HG02885 (cell line): ENCODE measurements at regions not wholly inside any gene's neighbourhood (a gene's known extent, or its start where the extent isn't known, plus 50 kb on each side); places are given as distances from the start of the nearest gene placed in this dataset.
"Not testable (repeated sequence)": the region's sequence is repeated elsewhere in the genome, so short reads cannot be mapped to it uniquely, and the experiment has no call there.

ENCODE experiments used
- ATAC-seq: cut with Tn5 transposase; IDR thresholded peaks from one replicate; pipeline ENCODE4 v1.9.1; 2021; ENCODE audit warnings: mild to moderate bottlenecking; ENCODE audit not compliant: unreplicated experiment, poor library complexity

DNA sequence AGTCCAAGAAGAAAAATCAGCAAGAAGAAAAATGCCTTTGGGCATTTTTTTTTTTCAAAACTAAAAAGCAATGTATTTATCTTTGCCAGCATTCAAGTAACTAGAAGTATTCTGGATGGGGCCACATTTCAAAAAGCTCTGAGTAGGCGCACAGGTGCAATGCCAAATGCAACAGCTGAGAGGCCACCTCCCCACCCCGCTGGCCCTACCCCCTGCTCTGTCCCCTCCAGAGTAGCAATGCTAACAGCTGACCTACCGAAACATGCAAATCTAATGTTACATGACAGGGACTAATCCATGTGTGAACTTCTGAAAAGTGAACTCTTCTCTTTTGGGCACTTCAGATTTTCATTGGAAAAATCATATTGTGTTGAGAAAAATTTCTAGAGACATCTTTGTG lies 153.7 kb upstream of the SLC38A2 start:
- ATAC-seq = no peak

DNA sequence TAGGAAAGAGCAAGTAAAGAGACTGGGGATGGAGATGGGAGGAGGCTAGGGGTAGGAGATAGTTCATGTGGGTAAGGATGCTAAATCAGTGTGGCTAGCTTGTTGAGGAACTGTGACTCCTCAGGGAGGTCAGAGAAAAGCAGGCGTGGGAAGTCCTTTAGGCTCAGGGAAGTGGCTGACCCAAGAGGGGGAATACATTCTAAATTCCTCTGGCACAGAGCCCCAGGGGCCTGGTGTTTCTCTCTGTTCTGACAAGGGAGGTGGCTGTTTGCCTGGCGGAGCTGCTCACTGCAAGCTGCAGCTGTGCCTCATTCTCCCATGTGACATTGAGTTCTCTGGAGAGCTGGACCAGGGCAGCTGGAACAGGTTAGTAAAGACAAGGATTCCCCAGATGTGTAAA lies 152.2 kb upstream of the SLC38A2 start:
- no peak for ATAC-seq

DNA sequence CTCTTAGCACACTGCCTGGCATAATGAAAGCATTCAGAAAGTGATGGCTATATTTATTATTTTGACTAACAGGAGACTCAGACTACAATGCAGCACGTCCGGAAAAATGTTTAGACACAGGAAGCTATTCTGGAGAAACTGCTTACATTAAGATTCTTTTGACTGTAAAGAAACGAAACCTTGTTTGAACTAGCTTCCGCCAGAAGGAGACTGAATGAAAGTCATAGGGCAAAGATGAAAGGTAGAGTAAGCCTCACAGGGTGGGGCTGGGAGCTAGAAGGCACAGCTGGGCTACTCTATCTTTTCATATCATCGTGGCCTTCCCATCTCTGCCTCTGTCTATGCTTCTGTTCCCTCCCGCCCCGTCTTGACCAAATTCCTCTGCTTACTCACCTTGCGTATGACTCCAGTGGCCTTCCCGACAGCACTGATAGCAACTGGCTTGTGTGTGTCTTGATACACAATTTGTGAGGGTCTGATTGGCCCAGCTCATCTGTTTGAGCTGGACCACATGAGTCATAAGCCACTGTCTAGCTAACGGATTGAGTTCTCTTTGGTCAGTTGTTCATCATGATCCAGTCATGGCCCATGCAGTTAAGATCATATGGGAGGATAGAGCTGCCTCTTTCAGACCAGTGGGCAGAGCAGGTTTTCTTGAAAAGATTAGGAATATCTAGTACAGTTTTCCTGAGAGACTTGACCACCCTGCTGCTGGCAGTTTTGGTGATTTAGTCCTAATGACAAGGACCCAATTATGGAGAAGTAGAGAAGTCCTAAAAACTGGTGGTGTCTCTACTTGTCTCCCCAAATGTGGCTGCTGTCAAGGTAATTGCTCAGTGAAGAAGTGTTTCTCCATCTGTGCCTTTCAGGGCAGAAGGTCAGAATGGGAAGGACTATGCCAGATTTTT lies 151.5 kb upstream of the SLC38A2 start:
- ATAC-seq = no peak

DNA sequence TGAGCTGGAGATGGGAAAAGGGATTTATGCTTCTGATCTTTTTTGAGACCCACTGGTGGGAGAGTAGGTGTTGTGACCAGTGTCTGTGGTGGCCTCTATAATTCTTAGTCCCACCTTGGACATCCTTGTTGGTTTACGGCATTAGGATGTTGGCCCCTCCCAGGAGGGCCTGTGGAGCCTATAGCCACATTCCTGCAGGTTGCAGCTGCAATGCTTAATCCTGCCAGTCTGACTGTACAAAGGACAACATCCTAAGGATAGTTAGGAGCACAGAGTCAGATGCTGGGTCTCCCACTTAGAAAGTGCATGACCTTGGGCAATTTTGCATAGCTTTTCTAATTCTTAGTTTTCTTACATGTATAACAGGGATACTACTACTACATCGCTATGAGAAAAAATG lies 150.9 kb upstream of the SLC38A2 start:
- ATAC-seq = no peak

DNA sequence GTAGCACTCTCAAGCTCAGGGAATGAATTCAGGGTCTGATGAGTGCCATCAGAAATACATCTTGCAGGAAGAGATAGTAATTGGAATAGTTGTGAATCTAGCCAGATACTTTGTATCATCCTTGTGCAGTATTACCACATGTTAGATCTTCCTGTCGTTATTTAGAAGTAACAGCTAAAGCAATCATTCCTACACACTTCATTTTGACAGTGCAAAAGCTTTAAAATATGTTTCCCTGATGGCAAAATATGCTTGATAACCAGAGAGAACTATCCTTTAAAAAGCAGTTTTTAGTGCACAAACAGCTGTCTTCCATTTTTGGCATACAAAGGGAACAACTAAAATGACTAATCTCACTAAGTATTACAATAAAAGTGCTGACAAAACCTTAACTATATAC lies 149.5 kb upstream of the SLC38A2 start:
- no peak for ATAC-seq

DNA sequence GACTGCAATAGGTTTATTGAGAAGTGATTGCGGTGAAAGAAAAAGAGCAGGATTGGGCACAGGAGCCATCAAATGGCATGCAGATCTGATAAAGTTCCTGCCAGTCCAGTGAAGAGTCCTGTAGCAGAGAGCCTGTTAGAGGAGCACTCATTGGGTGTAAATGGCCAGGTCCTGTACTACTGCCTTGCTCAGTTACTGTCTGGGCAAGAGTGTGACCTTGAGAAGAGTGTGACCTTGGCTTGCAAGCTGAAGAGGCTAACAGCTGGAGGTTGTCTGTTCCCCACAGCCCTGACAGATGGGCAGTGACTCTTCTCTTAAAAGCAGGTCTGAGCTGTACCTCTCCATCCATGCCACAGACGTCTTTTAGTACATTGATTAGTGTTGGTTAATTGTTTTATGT lies 148.6 kb upstream of the SLC38A2 start:
- no peak for ATAC-seq

DNA sequence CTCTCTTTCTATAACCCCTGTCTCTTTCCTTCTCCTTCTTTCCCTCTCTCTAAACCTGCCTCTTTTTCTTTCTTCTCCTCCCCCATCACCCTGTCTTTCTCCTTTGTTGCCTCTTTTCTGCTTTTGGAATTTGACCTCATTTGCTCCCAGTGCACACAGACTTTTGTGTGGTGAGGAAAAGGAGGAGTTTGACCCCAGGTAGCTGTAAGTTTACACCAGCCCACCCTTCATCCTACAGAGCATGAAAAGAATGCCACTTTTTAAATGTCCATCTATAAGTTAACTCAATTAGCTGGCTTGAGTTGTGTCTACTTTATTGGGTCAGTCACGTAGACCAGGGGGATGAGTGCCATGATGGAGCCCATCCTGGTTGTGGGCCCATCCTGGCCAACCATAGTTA lies 146.8 kb upstream of the SLC38A2 start:
- no peak for ATAC-seq

DNA sequence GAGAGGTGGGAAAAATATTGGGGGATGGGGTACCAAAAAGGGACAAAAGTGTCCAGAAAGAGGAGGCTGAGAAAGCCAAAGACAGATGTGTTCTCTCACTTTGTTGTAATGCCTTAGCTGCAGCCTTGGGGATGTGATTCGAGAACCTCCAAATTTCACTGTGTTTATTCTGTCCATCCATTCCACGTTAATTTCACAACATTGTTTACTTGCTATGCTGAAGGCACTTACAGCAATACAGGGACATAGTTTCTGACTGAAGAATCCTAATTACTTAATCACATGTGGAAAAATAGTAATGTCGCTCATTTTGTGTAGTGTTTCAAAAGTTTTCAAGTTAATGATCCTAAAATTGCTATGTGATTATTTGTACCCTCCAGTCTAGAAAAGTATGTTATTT lies 146.2 kb upstream of the SLC38A2 start:
- ATAC-seq = no peak

DNA sequence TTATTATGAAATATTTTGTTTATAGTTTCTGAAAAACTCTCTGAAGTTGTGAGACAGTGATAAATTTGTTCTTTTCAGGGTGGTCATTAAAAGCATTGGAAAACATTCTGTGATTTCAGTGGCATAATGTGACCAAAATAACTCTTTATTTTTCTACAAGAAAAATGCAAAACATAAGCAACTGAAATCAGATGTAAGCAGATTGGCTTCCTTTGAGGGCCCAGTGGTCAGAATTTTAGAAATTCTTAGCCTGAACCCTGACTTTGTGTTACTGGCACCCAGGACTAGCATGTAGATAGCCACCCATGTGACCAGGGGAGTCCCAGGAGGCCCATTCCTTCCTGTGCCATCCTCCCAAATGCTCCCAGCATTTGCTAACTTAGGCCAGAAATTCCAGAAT lies 145.6 kb upstream of the SLC38A2 start:
- no peak for ATAC-seq

DNA sequence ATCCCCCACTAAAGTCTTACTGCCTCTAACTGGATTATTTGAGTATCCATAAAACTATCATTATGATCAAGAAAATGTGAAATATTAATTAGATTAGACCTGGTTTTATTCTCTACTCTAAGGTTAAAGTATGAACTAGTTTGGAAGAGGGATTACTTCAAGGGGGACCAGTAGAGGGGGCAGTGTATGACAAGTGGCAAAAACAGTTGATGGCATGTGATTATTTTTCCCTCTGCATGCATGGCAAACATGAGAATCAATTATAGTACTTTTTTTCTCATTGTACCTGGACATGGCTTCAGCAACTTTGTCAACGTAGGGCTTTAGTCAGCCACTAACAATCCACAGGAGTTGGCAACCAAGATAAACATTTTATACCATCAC lies 145.0 kb upstream of the SLC38A2 start:
- peak; percentile 30 for ATAC-seq

DNA sequence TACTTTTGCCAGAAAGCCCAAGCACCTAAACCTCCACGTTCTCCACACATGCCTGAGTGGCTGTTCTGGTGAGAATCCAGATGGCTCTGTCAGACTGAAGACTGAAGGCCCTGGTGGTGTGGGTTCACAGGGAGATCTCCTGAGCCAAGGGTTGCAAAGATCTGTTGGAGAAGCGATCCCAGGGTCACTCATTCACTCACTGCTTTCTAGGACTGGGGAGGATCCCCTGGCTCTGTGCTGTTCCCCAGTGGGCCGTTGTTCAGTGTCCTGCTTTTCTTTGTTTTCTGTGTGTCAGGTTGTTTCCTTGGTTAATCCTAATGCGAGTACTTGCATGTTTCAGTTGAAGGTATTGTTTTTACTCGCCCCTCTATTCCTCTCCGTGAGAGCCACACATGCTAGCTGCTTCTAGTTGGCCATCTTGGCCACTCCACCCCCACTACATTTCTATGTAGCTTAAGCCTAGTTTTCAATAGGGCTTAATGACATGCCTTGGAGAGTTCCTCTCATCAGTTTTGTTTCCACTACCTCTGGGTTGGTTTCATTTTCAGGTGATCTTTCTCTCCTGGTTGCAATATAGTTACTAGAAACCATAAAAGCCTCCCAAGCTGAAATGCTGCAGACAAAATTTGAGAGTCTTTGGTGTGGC lies 144.5 kb upstream of the SLC38A2 start:
- ATAC-seq = peak; percentile 97

DNA sequence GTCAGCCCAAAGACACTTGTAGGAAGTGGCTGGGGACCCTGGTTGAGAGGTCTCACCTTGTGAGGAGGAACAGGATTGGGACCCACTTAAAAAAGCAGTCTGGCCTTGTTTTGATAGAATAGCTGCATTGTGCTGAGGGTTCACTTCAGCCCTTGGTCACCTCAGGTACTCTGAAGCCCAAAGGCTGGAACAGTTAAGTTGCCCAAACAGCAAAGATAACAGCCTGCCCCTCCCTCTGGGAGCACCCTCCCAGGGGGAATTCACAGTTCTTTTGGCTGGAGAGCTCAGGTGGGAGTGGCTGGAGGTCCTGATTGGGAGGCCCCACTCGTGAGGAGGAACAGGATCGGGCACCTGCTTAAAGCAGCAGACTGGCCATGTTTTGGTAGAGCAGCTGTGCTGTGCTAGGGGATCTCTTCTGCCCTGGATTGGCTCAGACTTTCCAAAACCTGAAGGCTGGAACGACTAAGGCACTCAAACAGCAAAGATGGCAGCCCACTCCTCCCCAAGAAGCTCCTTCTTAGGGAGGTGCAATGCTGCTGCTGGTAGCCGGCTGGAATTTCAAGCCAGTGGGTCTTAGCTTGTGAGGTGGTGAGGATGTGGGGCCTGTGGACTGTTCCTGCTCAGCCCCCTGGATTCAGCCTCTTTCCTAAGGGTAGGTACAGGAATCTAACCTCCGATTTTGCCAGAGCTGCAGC lies 143.8 kb upstream of the SLC38A2 start:
- ATAC-seq = no peak

DNA sequence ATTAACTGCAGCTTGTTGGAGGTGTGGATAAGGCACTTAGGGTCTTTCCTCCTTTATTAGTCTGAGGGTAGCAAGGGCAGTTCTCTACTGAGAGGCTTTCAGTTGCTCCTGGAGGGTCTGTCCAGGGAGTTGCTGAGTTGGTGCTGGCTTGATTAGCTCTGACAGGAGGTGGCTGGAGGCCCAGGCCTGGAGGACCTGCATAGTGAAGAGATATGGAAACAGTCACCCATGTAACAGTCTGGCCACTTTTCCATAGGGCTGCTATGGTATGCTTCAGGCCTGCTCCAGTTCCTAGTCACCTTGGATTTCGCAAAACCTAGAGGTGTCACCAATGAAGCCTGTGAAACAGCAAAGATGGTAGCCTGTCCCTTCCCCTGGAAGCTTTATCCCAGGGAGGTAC lies 143.3 kb upstream of the SLC38A2 start:
- no peak for ATAC-seq

DNA sequence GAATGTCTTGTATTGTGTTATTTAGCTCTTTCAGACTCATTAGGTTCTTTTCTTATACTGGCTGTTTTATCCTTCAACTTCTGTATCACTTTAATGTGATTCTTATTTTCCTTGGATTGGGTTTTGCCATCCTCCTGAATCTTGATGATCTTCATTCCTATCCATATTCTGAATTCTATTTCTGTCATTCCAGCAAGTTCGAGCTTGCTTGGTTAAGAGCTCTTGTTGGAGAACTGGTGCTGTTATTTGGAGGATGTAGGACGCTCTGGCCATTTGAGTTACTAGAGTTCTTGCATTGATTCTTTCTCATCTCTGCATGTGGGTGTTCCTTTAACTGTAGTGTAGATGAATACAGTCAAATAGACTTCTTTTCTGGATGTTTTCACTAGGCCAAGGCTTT lies 142.3 kb upstream of the SLC38A2 start:
- ATAC-seq = no peak

DNA sequence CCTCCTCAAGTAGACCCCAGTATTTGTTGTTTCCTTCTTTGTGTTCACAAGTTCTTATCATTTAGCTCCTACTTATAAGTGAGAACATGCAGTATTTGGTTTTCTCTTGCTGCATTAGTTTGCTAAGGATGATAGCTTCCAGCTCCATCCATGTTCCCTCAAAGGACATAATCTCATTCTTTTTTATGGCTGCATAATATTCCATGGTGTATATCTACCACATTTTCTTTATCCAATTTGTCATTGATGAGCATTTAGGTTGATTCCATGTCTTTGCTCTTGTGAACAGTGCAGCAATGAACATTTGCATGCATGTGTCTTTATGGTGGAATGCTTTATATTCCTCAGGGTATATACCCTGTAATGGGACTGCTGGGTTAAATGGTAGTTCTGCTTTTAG lies 137.7 kb upstream of the SLC38A2 start:
- ATAC-seq = not testable (repeated sequence)

DNA sequence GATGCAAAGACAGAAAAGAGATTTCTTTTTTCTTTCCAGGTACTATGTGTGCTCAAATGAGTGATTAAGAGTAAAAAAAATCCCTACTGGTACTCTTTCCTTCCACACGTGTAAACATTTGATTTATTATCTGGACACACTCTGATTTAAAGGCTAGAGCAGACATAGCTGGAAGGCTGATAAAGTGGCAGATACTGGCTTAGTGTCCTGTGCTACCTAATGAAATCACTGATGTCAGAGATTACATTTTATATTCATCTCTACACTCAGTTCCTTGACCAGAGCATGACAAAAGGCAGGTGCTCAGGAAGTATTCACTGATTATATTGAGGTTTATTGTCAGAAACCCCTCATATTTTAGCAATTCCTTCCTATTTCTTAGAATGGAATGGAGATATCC lies 136.6 kb upstream of the SLC38A2 start:
- ATAC-seq = no peak

DNA sequence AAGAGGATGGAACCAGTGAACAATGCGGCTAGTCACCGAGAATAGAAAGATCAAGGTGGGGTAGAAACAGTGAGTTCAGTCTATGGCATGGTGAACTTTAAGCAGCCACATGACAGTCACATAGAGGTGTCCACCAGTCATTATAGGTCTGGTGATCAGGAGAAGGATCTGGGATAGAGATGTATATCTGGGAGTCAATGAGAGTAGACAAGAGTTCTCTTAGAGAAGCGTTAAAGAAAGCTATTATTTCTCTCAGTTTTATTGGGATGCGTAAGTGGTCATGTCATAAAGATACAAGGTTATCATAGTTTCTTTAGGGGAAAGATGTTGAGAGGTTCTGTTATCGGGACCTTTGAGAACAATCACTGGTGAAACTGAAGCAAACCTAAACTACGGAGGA lies 136.1 kb upstream of the SLC38A2 start:
- no peak for ATAC-seq

DNA sequence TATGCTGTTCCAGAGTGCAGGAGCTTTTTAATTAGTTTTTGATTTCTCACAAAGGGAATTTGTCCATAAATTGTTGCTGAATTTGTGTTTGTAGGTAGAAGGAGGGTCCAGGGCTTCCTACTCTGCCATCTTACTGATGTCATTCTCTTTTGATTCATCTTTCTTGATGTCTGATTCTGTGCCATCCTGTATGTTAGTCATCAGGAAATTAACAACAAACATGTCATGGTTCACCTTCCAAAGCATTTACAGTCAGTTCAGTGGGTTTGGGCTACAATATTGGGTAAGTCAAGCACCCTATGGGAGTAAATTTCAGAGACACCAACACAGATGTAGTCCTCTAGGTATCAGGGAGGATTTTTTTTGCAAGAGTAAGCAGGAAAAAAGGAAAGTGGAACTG lies 135.2 kb upstream of the SLC38A2 start:
- no peak for ATAC-seq

DNA sequence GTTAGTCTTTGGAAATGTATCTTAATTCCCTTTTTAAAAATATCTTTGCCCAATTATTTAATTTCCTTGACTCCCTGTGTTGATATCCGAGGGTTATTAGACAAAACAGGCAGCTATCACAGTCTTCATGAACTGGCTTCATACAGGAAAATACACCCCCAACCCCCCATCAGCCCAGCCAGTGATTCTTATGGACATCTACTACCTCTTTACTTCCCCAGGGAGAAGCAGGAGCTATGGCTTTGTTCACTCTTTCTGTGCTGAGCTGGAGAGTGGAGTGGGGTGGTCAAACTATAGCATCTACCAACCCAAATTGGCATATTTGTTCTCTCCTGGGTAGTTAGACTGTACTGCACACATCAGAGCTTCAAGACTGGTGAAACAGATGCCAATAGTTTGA lies 134.4 kb upstream of the SLC38A2 start:
- ATAC-seq = no peak

DNA sequence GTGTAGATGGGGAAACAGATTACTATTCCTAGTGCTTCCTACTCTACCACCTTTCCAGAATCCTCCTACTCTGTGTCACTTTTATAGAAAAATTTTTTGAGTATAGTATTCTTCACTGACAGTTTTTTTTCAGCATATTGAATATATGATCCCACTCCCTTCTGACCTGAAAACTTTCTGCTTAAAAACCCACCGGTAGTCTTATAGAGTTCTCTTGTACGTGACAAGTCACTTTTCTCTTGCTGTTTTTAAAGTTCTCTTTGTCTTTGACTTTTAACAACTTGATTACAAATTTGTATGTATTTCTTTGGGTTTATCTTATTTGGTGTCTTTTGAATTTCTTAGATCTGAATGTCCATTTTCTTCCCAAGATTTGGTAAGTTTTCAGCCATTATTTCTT lies 133.6 kb upstream of the SLC38A2 start:
- no peak for ATAC-seq

DNA sequence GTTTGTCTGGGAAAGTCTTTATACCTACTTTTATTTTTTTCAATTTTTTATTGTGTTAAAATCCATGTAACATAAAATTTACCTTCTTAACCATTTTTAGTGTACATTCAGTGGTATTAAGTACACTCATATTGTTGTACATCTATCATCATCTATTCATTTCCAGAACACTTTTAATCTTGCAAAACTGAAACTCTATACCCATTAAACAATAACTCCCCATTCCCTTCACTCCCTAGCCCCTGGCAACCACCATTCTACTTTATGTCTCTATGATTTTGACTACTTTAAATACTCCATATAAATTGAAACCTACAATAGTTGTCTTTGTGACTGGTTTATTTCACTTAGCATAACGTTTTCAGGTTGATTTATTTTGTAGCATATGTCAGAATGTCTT lies 131.9 kb upstream of the SLC38A2 start:
- no peak for ATAC-seq
